Fibroblast of lung (primary cell): ENCODE measurements at regions not wholly inside any gene's neighbourhood (a gene's known extent, or its start where the extent isn't known, plus 50 kb on each side); places are given as distances from the start of the nearest gene placed in this dataset.

Experiments
- EZH2 ChIP-seq: IDR thresholded peaks from 2 replicates; pipeline ENCODE4 v1.5.1; 2012; ENCODE audit warnings: low read length, control low read depth, mild to moderate bottlenecking; ENCODE audit errors: missing control alignments
- TF ChIP-seq, protein P1 (sequence below), 2 donors: IDR thresholded peaks in 1 of 2; conservative IDR thresholded peaks in 1 of 2; 1 replicate in 1 of 2; 2 replicates in 1 of 2; pipeline ENCODE4 v1.5.1; 2011 to 2012; ENCODE audit warnings: low read length in 2 of 2, control low read depth in 1 of 2, inconsistent platforms in 1 of 2, low read depth in 1 of 2, mild to moderate bottlenecking in 1 of 2

DNA sequence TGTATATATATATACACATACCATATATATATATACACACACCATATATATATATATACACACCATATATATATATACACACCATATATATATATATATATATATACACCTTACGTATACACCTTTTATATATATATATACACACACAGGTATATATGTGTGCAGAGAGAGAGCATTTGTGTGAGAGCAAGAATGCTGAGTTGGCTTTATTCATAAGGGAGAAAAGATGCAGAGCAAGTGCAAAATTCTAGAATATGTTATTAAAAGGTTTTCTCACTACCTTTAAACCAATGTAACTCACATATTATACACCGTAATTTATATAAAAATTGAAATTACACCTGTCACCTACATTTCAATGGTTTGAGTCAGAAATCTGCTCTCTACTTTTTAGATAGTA is 107.2 kb upstream of the ALCAM start:
- TF ChIP-seq, protein P1, sequence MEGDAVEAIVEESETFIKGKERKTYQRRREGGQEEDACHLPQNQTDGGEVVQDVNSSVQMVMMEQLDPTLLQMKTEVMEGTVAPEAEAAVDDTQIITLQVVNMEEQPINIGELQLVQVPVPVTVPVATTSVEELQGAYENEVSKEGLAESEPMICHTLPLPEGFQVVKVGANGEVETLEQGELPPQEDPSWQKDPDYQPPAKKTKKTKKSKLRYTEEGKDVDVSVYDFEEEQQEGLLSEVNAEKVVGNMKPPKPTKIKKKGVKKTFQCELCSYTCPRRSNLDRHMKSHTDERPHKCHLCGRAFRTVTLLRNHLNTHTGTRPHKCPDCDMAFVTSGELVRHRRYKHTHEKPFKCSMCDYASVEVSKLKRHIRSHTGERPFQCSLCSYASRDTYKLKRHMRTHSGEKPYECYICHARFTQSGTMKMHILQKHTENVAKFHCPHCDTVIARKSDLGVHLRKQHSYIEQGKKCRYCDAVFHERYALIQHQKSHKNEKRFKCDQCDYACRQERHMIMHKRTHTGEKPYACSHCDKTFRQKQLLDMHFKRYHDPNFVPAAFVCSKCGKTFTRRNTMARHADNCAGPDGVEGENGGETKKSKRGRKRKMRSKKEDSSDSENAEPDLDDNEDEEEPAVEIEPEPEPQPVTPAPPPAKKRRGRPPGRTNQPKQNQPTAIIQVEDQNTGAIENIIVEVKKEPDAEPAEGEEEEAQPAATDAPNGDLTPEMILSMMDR (conservative IDR thresholded peaks at IDR 0.05 in 1 of 2, IDR thresholded peaks at IDR 0.05 in 1 of 2; ENCODE audit: low read depth in 1 of 2, low read length in 2 of 2) = no peak
- TF ChIP-seq EZH2 = no peak
